ENCODE measurements at regions not wholly inside any gene's neighbourhood (a gene's known extent, or its start where the extent isn't known, plus 50 kb on each side); places are given as distances from the start of the nearest gene placed in this dataset.

DNA sequence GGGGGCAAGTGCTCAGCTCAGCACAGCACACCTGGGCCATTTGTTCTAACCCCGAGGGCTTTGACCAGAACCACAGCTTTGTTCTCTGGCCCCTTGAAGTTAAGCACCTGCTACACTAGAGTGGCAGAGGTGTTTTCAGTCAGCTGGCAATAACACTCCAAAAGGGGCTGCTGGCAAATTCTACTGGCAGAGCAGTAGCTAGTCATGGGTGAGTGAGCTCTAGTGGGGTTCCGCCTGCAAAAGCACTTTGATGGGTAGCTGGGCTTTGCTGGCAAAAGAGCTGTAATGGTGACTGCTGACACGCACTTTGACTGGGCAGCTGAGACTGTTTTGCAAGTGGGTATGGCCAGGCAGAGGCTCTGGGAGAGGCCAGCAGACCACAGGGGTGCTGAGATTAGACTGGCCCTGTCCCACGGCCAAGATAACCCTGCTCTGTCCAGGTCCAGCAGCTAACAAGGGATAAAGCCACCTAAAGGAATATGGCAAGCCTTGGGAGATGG, 65.2 kb upstream of the TENT5D start:
- WGBS, 2 donors = 81% methylated on average over 4 of the region's 4 CpGs; no CpG with 5 or more reads in 1 of the 2 donors
- intact Hi-C loops (cut with DNase I; ENCODE audit: low total_unique reads) = no loop called here

More for the DNA sequence above, 65.2 kb upstream of the TENT5D start:
- DNase-seq = no peak
- H3K36me3 ChIP-seq (ENCODE audit: low read depth, missing control alignments) = no peaks in the 10 kb centered on the region
- no peaks in the 10 kb centered on the region for H3K9me3 ChIP-seq
- TF ChIP-seq POLR2A (IDR thresholded peaks at IDR 0.05) (no peak), CTCF (IDR thresholded peaks at IDR 0.05) (no peak)
- H3K4me3 ChIP-seq = no peak overlapping the region
- no peaks in the 10 kb centered on the region for H3K4me1 ChIP-seq
- no peak overlapping the region for H3K27ac ChIP-seq
- no peaks in the 10 kb centered on the region for H3K27me3 ChIP-seq

All from testis (tissue), 2 donors.